ENCODE measurements at regions not wholly inside any gene's neighbourhood (a gene's known extent, or its start where the extent isn't known, plus 50 kb on each side); places are given as distances from the start of the nearest gene placed in this dataset.

- Histone ChIP-seq H2BK12ac (ENCODE audit: low read length in 2 of 2) (no peak overlapping the region), H3K4me1 (ENCODE audit: control insufficient read depth, insufficient read depth, low read depth, low read length) (peaks cover 1% of the 10 kb centered on the region), H3K4ac (ENCODE audit: low read depth in 1 of 2, low read length in 2 of 2) (no peak overlapping the region), H3K27me3 (ENCODE audit: control insufficient read depth in 1 of 2, insufficient read depth in 1 of 2, low read length in 2 of 2) (no peaks in the 10 kb centered on the region), H4K91ac (ENCODE audit: low read length) (no peak overlapping the region), H3K14ac (ENCODE audit: low read length in 2 of 2) (no peak overlapping the region), H2BK15ac (ENCODE audit: low read depth, poor library complexity, severe bottlenecking) (no peak overlapping the region), H3K9me3 (ENCODE audit: control insufficient read depth, low read length) (no peaks in the 10 kb centered on the region), H3K18ac (ENCODE audit: low read depth in 1 of 2, low read length in 2 of 2) (no peak overlapping the region), H4K8ac (ENCODE audit: low read length) (no peak overlapping the region), H2AFZ (ENCODE audit: low read depth, low read length) (no peak overlapping the region), H2BK5ac (ENCODE audit: low read depth, low read length, poor library complexity, severe bottlenecking) (no peak overlapping the region), H2AK5ac (ENCODE audit: low read length, severe bottlenecking) (no peak overlapping the region), H3K36me3 (ENCODE audit: control insufficient read depth in 1 of 2, insufficient read depth in 2 of 2, low read depth in 1 of 2, low read length in 2 of 2) (no peaks in the 10 kb centered on the region), H3K27ac (ENCODE audit: low read length, poor library complexity, severe bottlenecking) (no peak overlapping the region), H3K79me1 (replicated peaks; ENCODE audit: low read length, poor library complexity, severe bottlenecking) (no peaks in the 10 kb centered on the region), H2BK120ac (ENCODE audit: low read depth, low read length) (no peak overlapping the region), H3K9ac (ENCODE audit: low read length) (peak overlapping the region; percentile 27), H3K23ac (ENCODE audit: low read length in 2 of 2) (no peak overlapping the region), H3K4me2 (ENCODE audit: low read length, poor library complexity, severe bottlenecking) (no peak overlapping the region), H3K4me3 (ENCODE audit: insufficient read depth in 1 of 2, low read depth in 1 of 2, low read length in 2 of 2) (no peak overlapping the region)
- DNase-seq = peak; percentile 55
- 100% methylated on average over 3 of the region's 3 CpGs for WGBS
Measured at GRCh38 chr3:30221619-30222018, 384.8 kb upstream of the TGFBR2 start.

DNA sequence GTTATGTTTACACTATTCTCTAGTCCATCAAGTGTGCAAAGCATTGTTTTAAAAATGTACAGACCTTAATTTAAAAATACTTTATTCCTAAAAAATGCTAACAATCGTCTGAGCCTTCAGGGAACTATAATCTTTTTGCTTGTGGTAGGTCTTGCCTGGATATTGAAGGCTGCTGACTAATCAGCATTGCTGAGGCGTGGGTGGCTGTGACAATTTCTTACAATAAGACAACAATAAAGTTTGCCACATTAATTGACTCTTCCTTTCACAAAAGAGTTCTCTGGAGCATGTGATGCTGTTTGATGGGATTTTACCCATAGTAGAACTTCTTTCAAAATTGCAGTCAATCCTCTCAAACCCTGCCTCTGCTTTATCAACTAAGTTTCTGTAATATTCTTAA, 384.0 kb upstream of the TGFBR2 start:
- H3K4me2 ChIP-seq (ENCODE audit: low read length, poor library complexity, severe bottlenecking) = no peak overlapping the region
- H2BK12ac ChIP-seq (ENCODE audit: low read length in 2 of 2) = no peak overlapping the region
- H3K79me1 ChIP-seq (replicated peaks; ENCODE audit: low read length, poor library complexity, severe bottlenecking) = no peaks in the 10 kb centered on the region
- H2BK15ac ChIP-seq (ENCODE audit: low read depth, poor library complexity, severe bottlenecking) = no peak overlapping the region
- H4K8ac ChIP-seq (ENCODE audit: low read length) = no peak overlapping the region
- no peaks in the 10 kb centered on the region for H3K9me3 ChIP-seq (ENCODE audit: control insufficient read depth, low read length)
- no peak overlapping the region for H2AFZ ChIP-seq (ENCODE audit: low read depth, low read length)
- no peak overlapping the region for H2BK5ac ChIP-seq (ENCODE audit: low read depth, low read length, poor library complexity, severe bottlenecking)
- no peak overlapping the region for H3K4ac ChIP-seq (ENCODE audit: low read depth in 1 of 2, low read length in 2 of 2)
- H3K4me1 ChIP-seq (ENCODE audit: control insufficient read depth, insufficient read depth, low read depth, low read length) = peaks cover 1% of the 10 kb centered on the region
- no peaks in the 10 kb centered on the region for H3K27me3 ChIP-seq (ENCODE audit: control insufficient read depth in 1 of 2, insufficient read depth in 1 of 2, low read length in 2 of 2)
- H3K27ac ChIP-seq (ENCODE audit: low read length, poor library complexity, severe bottlenecking) = no peak overlapping the region
- no peak for DNase-seq
- no peak overlapping the region for H3K23ac ChIP-seq (ENCODE audit: low read length in 2 of 2)
- H3K36me3 ChIP-seq (ENCODE audit: control insufficient read depth in 1 of 2, insufficient read depth in 2 of 2, low read depth in 1 of 2, low read length in 2 of 2) = no peaks in the 10 kb centered on the region
- no peak overlapping the region for H3K14ac ChIP-seq (ENCODE audit: low read length in 2 of 2)
- WGBS = no CpG with 5 or more reads among the region's 2 CpGs
- H3K9ac ChIP-seq (ENCODE audit: low read length) = no peak overlapping the region
- no peak overlapping the region for H4K91ac ChIP-seq (ENCODE audit: low read length)
- no peak overlapping the region for H3K18ac ChIP-seq (ENCODE audit: low read depth in 1 of 2, low read length in 2 of 2)
- no peak overlapping the region for H2BK120ac ChIP-seq (ENCODE audit: low read depth, low read length)
- H3K4me3 ChIP-seq (ENCODE audit: insufficient read depth in 1 of 2, low read depth in 1 of 2, low read length in 2 of 2) = no peak overlapping the region
- no peak overlapping the region for H2AK5ac ChIP-seq (ENCODE audit: low read length, severe bottlenecking)

- H3K27me3 ChIP-seq (ENCODE audit: control insufficient read depth in 1 of 2, insufficient read depth in 1 of 2, low read length in 2 of 2) = no peaks in the 10 kb centered on the region
- H4K8ac ChIP-seq (ENCODE audit: low read length) = no peak overlapping the region
- no CpG with 5 or more reads among the region's 2 CpGs for WGBS
- H3K36me3 ChIP-seq (ENCODE audit: control insufficient read depth in 1 of 2, insufficient read depth in 2 of 2, low read depth in 1 of 2, low read length in 2 of 2) = no peaks in the 10 kb centered on the region
- H4K91ac ChIP-seq (ENCODE audit: low read length) = no peak overlapping the region
- no peak overlapping the region for H2BK12ac ChIP-seq (ENCODE audit: low read length in 2 of 2)
- no peak overlapping the region for H3K18ac ChIP-seq (ENCODE audit: low read depth in 1 of 2, low read length in 2 of 2)
- no peaks in the 10 kb centered on the region for H3K9me3 ChIP-seq (ENCODE audit: control insufficient read depth, low read length)
- H3K23ac ChIP-seq (ENCODE audit: low read length in 2 of 2) = no peak overlapping the region
- H3K9ac ChIP-seq (ENCODE audit: low read length) = no peak overlapping the region
- no peak overlapping the region for H2BK15ac ChIP-seq (ENCODE audit: low read depth, poor library complexity, severe bottlenecking)
- peaks cover 1% of the 10 kb centered on the region for H3K4me1 ChIP-seq (ENCODE audit: control insufficient read depth, insufficient read depth, low read depth, low read length)
- no peak overlapping the region for H2BK120ac ChIP-seq (ENCODE audit: low read depth, low read length)
- no peak overlapping the region for H3K27ac ChIP-seq (ENCODE audit: low read length, poor library complexity, severe bottlenecking)
- H3K4me2 ChIP-seq (ENCODE audit: low read length, poor library complexity, severe bottlenecking) = no peak overlapping the region
- H3K4ac ChIP-seq (ENCODE audit: low read depth in 1 of 2, low read length in 2 of 2) = no peak overlapping the region
- H3K79me1 ChIP-seq (replicated peaks; ENCODE audit: low read length, poor library complexity, severe bottlenecking) = no peaks in the 10 kb centered on the region
- no peak overlapping the region for H2AFZ ChIP-seq (ENCODE audit: low read depth, low read length)
- no peak overlapping the region for H2BK5ac ChIP-seq (ENCODE audit: low read depth, low read length, poor library complexity, severe bottlenecking)
- no peak overlapping the region for H3K14ac ChIP-seq (ENCODE audit: low read length in 2 of 2)
- no peak overlapping the region for H2AK5ac ChIP-seq (ENCODE audit: low read length, severe bottlenecking)
- no peak overlapping the region for H3K4me3 ChIP-seq (ENCODE audit: insufficient read depth in 1 of 2, low read depth in 1 of 2, low read length in 2 of 2)
- DNase-seq = no peak
Measured at GRCh38 chr3:30225021-30225420, 381.4 kb upstream of the TGFBR2 start.

DNA sequence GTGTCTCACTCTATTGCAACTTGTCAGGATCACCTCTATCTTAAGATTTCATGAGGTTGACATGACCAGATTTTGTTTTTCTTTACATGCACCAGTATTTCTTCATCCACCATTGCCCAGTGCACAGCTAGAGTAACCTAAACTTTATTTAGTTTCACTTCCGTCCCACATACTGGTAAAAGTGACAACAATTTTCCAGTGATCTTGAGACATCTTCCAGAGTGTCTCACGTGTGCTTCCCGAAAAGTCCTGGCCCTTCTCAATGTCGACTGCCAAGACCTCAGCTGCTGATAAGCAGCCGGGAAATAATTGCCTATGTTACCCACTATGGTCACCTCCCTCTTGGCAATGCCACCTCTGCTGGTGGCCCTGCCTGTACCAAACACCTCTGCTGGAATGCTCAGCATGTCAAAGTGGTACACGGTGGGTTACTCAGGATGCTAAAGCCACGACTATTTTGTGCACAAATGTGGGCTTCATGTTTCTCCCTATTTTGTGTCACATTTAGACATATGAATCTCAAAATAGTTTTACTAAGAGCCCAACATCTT, 379.7 kb upstream of the TGFBR2 start:
- Histone ChIP-seq H4K91ac (ENCODE audit: low read length) (peak overlapping the region; percentile 87), H2AK5ac (ENCODE audit: low read length, severe bottlenecking) (peak overlapping the region; percentile 21), H3K9ac (ENCODE audit: low read length) (no peak overlapping the region), H3K9me3 (ENCODE audit: control insufficient read depth, low read length) (no peaks in the 10 kb centered on the region), H3K14ac (ENCODE audit: low read length in 2 of 2) (no peak overlapping the region), H3K4me2 (ENCODE audit: low read length, poor library complexity, severe bottlenecking) (no peak overlapping the region), H3K23ac (ENCODE audit: low read length in 2 of 2) (no peak overlapping the region), H3K4me1 (ENCODE audit: control insufficient read depth, insufficient read depth, low read depth, low read length) (no peaks in the 10 kb centered on the region), H3K27me3 (ENCODE audit: control insufficient read depth in 1 of 2, insufficient read depth in 1 of 2, low read length in 2 of 2) (no peaks in the 10 kb centered on the region), H2BK5ac (ENCODE audit: low read depth, low read length, poor library complexity, severe bottlenecking) (no peak overlapping the region), H3K18ac (ENCODE audit: low read depth in 1 of 2, low read length in 2 of 2) (peak overlapping the region; percentile 16 to 45), H4K8ac (ENCODE audit: low read length) (peak overlapping the region; percentile 62), H3K79me1 (replicated peaks; ENCODE audit: low read length, poor library complexity, severe bottlenecking) (no peaks in the 10 kb centered on the region), H3K4me3 (ENCODE audit: insufficient read depth in 1 of 2, low read depth in 1 of 2, low read length in 2 of 2) (no peak overlapping the region), H2BK120ac (ENCODE audit: low read depth, low read length) (no peak overlapping the region), H3K36me3 (ENCODE audit: control insufficient read depth in 1 of 2, insufficient read depth in 2 of 2, low read depth in 1 of 2, low read length in 2 of 2) (no peaks in the 10 kb centered on the region), H2BK15ac (ENCODE audit: low read depth, poor library complexity, severe bottlenecking) (no peak overlapping the region), H3K4ac (ENCODE audit: low read depth in 1 of 2, low read length in 2 of 2) (no peak overlapping the region), H3K27ac (ENCODE audit: low read length, poor library complexity, severe bottlenecking) (no peak overlapping the region), H2AFZ (ENCODE audit: low read depth, low read length) (no peak overlapping the region), H2BK12ac (ENCODE audit: low read length in 2 of 2) (peak overlapping the region; percentile 16 to 81)
- DNase-seq = no peak
- 83% methylated on average over 6 of the region's 7 CpGs for WGBS
